Breast epithelium (tissue), 4 donors: ENCODE measurements at regions not wholly inside any gene's neighbourhood (a gene's known extent, or its start where the extent isn't known, plus 50 kb on each side); places are given as distances from the start of the nearest gene placed in this dataset.

Experiments
- DNase-seq, 2 donors: peaks; one replicate each; pipeline ENCODE4 v3.0.0-alpha.2; 2019; ENCODE audit warnings: low spot score in 2 of 2
- H3K27ac ChIP-seq, 2 donors: fragments of 200-600 bp; sonication (generic) in 1 of 2; one replicate each; pipeline ENCODE4 v1.5.1; 2016 to 2019; ENCODE audit warnings: mild to moderate bottlenecking in 1 of 2
- H3K27me3 ChIP-seq, 2 donors: fragments of 200-600 bp; sonication (generic) in 1 of 2; one replicate each; pipeline versions ENCODE4 v1.5.1 to v1.6.0; 2017 to 2019; ENCODE audit warnings: control low read depth in 1 of 2, mild to moderate bottlenecking in 1 of 2
- H3K36me3 ChIP-seq: fragments of 200-600 bp; one replicate; pipeline ENCODE4 v1.5.1; 2019
- H3K4me1 ChIP-seq, 2 donors: fragments of 200-600 bp; sonication (generic); one replicate each; pipeline ENCODE4 v1.5.1; 2016 to 2019; ENCODE audit warnings: control low read depth in 1 of 2
- H3K4me3 ChIP-seq, 3 donors: fragments of 200-600 bp; sonication (generic); 1 replicate in 2 of 3; 2 replicates in 1 of 3; pipeline ENCODE4 v1.5.1; 2016 to 2019; ENCODE audit warnings: mild to moderate bottlenecking in 3 of 3, moderate library complexity in 2 of 3
- H3K9me3 ChIP-seq, 2 donors: fragments of 200-600 bp; sonication (generic) in 1 of 2; one replicate each; pipeline ENCODE4 v1.5.1; 2016 to 2019; ENCODE audit warnings: control low read depth in 1 of 2
- POLR2A ChIP-seq: fragments of 450-650 bp; IDR thresholded peaks from one replicate; pipeline ENCODE4 v1.6.1; 2016; ENCODE audit warnings: antibody characterized with exemption, mild to moderate bottlenecking, moderate library complexity
- POLR2AphosphoS5 ChIP-seq, 3 donors: sonication (generic); formaldehyde crosslinking; IDR thresholded peaks; one replicate each; pipeline ENCODE4 v1.6.1; 2017; ENCODE audit warnings: antibody characterized with exemption in 3 of 3
- intact Hi-C: fragments of 100-400 bp; cut with DNase I; formaldehyde crosslinking; loops from one replicate; pipeline ENCODE4 v1.15.1; 2023; ENCODE audit warnings: low total_unique reads
- TF ChIP-seq, protein P1 (sequence below), 3 donors: fragments of 450-650 bp; IDR thresholded peaks; one replicate each; pipeline ENCODE4 v1.5.1; 2016 to 2017; ENCODE audit warnings: antibody characterized with exemption in 3 of 3, mild to moderate bottlenecking in 3 of 3, moderate library complexity in 3 of 3

DNA sequence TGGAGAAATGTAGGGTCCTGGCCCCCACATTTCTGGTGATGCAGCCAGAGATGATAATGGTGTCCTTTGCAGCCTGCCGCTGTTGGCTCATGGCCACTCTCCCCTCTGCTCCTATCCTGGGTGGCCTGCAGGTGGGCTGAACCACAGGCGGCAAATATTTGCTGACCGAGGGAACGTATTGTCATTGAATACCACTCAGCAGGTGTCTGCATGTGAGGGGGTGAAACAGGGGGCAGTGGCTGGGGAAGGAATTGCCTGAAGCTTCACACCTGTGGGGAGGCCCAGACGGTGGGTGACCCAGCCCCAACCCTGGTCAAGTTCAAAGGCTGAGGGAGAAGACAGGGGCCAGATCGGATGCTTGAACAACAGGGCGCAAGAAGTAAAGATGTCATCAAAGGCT is 73.3 kb upstream of the WNT11 start:
- no peaks in the 10 kb centered on the region for H3K4me1 ChIP-seq
- no peak overlapping the region for H3K4me3 ChIP-seq
- H3K27me3 ChIP-seq = no peaks in the 10 kb centered on the region
- H3K9me3 ChIP-seq = peaks cover 0 to 3% of the 10 kb centered on the region in 2 donors
- DNase-seq = no peak
- TF ChIP-seq, protein P1, sequence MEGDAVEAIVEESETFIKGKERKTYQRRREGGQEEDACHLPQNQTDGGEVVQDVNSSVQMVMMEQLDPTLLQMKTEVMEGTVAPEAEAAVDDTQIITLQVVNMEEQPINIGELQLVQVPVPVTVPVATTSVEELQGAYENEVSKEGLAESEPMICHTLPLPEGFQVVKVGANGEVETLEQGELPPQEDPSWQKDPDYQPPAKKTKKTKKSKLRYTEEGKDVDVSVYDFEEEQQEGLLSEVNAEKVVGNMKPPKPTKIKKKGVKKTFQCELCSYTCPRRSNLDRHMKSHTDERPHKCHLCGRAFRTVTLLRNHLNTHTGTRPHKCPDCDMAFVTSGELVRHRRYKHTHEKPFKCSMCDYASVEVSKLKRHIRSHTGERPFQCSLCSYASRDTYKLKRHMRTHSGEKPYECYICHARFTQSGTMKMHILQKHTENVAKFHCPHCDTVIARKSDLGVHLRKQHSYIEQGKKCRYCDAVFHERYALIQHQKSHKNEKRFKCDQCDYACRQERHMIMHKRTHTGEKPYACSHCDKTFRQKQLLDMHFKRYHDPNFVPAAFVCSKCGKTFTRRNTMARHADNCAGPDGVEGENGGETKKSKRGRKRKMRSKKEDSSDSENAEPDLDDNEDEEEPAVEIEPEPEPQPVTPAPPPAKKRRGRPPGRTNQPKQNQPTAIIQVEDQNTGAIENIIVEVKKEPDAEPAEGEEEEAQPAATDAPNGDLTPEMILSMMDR (IDR thresholded peaks at IDR 0.05) = no peak
- no peaks in the 10 kb centered on the region for H3K36me3 ChIP-seq
- no peak overlapping the region for H3K27ac ChIP-seq
- intact Hi-C loops = loop anchor here (2.0 kb wide), 1 partner anchor 59 kb away; no protein-coding TSS in a partner anchor

DNA sequence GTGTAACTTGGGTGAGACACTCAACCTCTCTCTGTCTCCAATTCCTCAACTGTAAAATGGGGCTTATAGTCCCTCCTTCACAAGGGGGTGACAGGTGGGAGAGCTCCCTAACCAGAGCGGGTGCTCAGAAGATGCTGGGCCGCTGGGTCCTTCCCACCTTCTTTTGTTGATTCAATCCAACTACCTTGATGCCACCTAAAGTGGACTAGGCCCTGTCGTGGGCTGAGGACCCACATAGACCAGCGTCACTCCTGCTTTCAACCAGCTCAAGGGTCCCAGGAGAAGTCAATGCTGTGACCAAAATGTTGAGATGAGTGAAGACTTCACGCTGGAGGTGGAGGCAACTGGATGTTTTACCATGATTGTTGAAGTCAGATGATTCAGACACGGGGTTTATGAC is 72.7 kb upstream of the WNT11 start:
- no peak for DNase-seq
- Histone ChIP-seq H3K9me3 (peaks cover 0 to 7% of the 10 kb centered on the region in 2 donors), H3K4me3 (no peak overlapping the region), H3K27me3 (no peaks in the 10 kb centered on the region), H3K4me1 (no peaks in the 10 kb centered on the region), H3K27ac (no peak overlapping the region), H3K36me3 (no peaks in the 10 kb centered on the region)
- TF ChIP-seq POLR2AphosphoS5 (IDR thresholded peaks at IDR 0.05) = no peak
- TF ChIP-seq POLR2A = no peak
- intact Hi-C loops = loop anchor here (2.0 kb wide), 1 partner anchor 60 kb away; no protein-coding TSS in a partner anchor

DNA sequence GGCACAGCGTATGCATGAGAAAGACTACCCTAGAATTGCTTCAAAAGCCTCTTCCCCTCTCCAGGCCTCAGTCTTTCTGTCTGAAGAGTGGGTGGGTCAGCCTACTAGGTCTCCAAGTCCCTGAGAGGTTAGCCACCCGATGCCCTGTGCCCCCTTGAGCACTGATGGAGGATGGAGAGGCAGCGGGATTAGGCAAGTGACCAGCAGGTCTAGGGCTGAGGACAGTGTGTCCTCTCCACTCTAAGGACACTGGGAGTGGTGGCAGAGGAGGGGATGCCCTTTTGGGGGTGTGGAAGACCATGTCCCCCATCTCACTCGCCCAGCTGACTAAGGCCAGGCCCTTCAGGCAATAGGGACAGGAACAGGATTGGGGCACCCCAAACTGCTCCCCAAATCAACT is 72.2 kb upstream of the WNT11 start:
- Histone ChIP-seq H3K27me3 (no peaks in the 10 kb centered on the region), H3K4me1 (no peaks in the 10 kb centered on the region), H3K27ac (no peak overlapping the region), H3K4me3 (no peak overlapping the region), H3K9me3 (peaks cover 0 to 7% of the 10 kb centered on the region in 2 donors), H3K36me3 (no peaks in the 10 kb centered on the region)
- TF ChIP-seq, protein P1 (IDR thresholded peaks at IDR 0.05) = no peak
- TF ChIP-seq POLR2A = no peak
- TF ChIP-seq POLR2AphosphoS5 (IDR thresholded peaks at IDR 0.05) = no peak
- no peak for DNase-seq
- intact Hi-C loops = loop anchor here (2.0 kb wide), 1 partner anchor 60 kb away; no protein-coding TSS in a partner anchor

DNA sequence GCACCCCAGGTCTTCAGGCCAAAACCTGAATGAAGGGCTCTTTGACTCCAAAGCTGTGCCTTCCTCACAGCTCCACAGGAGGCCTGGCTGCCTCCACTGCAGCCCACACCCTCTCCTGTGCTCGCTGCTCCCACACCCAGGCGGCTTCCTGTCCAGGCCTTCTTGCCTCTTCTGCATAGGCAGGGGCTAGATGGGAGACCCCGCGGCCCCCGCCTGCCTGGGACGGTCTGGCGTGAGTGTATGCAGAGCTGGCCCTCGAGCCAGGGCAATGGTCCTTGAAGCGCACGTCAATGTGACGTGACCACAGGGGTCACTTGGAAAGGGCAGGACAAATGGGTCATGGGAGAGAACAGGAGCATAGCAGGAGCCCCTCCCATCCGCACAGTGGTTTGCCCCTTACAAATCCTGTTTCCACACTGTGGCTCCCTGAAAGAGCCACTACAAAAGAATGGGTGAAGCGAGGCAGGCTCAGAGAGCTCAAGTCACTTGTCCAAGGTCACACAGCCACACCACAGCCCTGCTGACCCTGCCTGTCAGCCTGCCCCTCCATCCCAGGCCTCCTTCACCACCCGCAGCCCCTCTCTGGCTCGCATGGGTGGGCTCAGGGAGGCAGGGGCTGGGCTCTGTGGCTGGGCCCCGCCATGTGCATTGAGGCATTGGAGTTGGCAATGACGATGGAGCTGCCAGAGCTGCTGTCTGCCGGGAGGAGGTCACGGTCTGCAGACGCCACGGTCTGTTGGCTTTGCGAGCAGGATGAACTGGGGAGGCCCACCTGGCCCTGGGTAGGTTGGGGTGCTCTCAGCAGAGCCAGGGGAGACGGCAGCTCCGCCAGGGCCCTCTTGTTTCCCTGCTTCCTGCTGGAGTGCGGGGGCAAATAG is 71.2 kb upstream of the WNT11 start:
- intact Hi-C loops = loop anchor here (2.0 kb wide), 1 partner anchor 61 kb away; no protein-coding TSS in a partner anchor
- Histone ChIP-seq H3K27ac (no peak overlapping the region), H3K36me3 (no peaks in the 10 kb centered on the region), H3K4me1 (no peaks in the 10 kb centered on the region), H3K9me3 (peaks cover 0 to 7% of the 10 kb centered on the region in 2 donors), H3K4me3 (no peak overlapping the region), H3K27me3 (no peaks in the 10 kb centered on the region)
- no peak for DNase-seq
- no peak for TF ChIP-seq POLR2AphosphoS5 (IDR thresholded peaks at IDR 0.05)
- TF ChIP-seq, protein P1 (IDR thresholded peaks at IDR 0.05) = no peak
- no peak for TF ChIP-seq POLR2A

DNA sequence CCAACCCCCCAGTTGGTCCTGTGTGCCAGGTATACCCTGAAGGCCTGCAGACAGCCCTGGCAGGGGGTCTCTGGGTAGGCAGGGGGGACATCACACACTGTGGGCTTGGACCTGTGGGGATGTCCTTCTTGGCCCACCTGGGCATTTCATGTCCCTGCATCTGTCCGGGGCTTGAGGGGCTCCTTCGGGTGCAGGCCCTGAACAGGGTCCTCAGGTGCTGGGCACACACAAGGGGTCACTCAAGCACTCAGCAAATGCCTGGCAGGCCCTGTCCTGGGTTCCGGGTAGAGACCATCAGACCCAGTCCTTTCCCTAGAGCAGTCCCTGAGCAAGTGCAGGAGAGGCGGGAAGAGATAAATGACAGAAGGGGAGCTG is 70.5 kb upstream of the WNT11 start:
- TF ChIP-seq, protein P1 (IDR thresholded peaks at IDR 0.05) = no peak
- TF ChIP-seq POLR2A (no peak), POLR2AphosphoS5 (IDR thresholded peaks at IDR 0.05) (no peak)
- H3K27me3 ChIP-seq = no peaks in the 10 kb centered on the region
- no peak overlapping the region for H3K27ac ChIP-seq
- intact Hi-C loops = no loop called here
- peaks cover 0 to 7% of the 10 kb centered on the region in 2 donors for H3K9me3 ChIP-seq
- no peak overlapping the region for H3K4me3 ChIP-seq
- H3K36me3 ChIP-seq = no peaks in the 10 kb centered on the region
- no peak for DNase-seq
- H3K4me1 ChIP-seq = no peaks in the 10 kb centered on the region
